A673 (cell line): ENCODE measurements at regions not wholly inside any gene's neighbourhood (a gene's known extent, or its start where the extent isn't known, plus 50 kb on each side); places are given as distances from the start of the nearest gene placed in this dataset.

Experiments
- EZH2 ChIP-seq: fragments of 200-600 bp; sonication (generic); IDR thresholded peaks from 2 replicates; pipeline ENCODE4 v1.6.1; 2017; ENCODE audit warnings: borderline replicate concordance, low read depth, mild to moderate bottlenecking, mixed read lengths, antibody characterized with exemption, low read length; ENCODE audit not compliant: poor library complexity, severe bottlenecking
- TF ChIP-seq, protein P1 (sequence below): fragments of 300-800, 200-600 bp; sonication (generic); conservative IDR thresholded peaks from 2 replicates; pipeline ENCODE4 v1.5.1; 2017; ENCODE audit warnings: low read depth, mild to moderate bottlenecking, antibody characterized with exemption, low read length, moderate library complexity, mixed read lengths

DNA sequence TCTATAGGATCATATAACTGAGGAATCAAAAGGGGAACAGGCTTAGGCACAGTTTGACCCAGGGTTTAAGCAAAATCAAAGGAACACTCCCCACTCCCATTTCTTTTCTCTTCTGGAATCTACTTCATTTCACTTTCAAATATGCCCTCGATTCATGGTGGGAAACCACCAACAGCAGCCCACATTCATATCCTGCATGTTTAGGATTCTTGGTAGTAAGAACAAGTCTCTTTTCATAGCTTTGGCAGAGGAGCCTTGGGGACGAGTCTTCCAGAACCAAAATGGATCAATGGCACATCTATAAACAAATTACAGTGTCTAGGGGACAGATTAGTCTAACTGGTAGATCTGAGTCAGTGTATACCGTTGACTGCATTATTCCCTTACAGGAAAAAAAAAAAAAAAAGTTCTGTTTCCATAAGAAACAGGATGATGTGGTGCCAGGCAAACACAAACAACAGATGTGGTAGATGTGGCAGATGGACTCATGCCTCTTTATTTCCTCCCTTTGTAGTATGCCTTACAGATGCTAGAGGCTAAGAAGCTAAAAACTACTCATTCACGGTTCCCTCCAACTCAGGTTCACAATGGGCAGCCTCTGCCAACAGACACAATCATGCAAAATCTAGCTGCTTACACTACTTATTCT is 578.3 kb upstream of the ADAMTS9 start:
- TF ChIP-seq, protein P1, sequence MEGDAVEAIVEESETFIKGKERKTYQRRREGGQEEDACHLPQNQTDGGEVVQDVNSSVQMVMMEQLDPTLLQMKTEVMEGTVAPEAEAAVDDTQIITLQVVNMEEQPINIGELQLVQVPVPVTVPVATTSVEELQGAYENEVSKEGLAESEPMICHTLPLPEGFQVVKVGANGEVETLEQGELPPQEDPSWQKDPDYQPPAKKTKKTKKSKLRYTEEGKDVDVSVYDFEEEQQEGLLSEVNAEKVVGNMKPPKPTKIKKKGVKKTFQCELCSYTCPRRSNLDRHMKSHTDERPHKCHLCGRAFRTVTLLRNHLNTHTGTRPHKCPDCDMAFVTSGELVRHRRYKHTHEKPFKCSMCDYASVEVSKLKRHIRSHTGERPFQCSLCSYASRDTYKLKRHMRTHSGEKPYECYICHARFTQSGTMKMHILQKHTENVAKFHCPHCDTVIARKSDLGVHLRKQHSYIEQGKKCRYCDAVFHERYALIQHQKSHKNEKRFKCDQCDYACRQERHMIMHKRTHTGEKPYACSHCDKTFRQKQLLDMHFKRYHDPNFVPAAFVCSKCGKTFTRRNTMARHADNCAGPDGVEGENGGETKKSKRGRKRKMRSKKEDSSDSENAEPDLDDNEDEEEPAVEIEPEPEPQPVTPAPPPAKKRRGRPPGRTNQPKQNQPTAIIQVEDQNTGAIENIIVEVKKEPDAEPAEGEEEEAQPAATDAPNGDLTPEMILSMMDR, result no peak
- TF ChIP-seq EZH2, result no peak
